Panc1 (cell line): ENCODE measurements at regions not wholly inside any gene's neighbourhood (a gene's known extent, or its start where the extent isn't known, plus 50 kb on each side); places are given as distances from the start of the nearest gene placed in this dataset.

ENCODE experiments used
- ATAC-seq: fragments of 200-7000 bp; cut with Tn5 transposase; 2 replicates; pipeline ENCODE4 v1.9.1; 2020; ENCODE audit warnings: mild to moderate bottlenecking, moderate library complexity
- BruUV-seq: library from RNA; stranded (reverse); fragments of 400-500 nt; replicated peaks from 2 replicates; lab custom pipeline; 2021; lab: Mats Ljungman, UMichigan
- CTCF ChIA-PET: fragments of 300-600 bp; sonication (Branson Sonifier 250); formaldehyde crosslinking; loops from one replicate; lab custom pipeline; 2022; ENCODE audit warnings: antibody characterized with exemption; lab: Charles Lee
- POLR2A ChIA-PET: fragments of 300-600 bp; sonication (Branson Sonifier 250); formaldehyde crosslinking; loops from one replicate; lab custom pipeline; 2022; ENCODE audit warnings: antibody characterized with exemption; lab: Charles Lee
- DNase-seq: peaks from one replicate; pipeline ENCODE4 v3.0.0-alpha.2; 2010; ENCODE audit warnings: low read depth, low spot score
- H3K27ac ChIP-seq: 2 replicates; pipeline ENCODE4 v1.5.1; 2011; ENCODE audit warnings: mild to moderate bottlenecking, low read length, inconsistent platforms
- H3K27me3 ChIP-seq: fragments of 200-500 bp; sonication (Bioruptor generic); 2 replicates; pipeline ENCODE4 v1.6.0; 2014; ENCODE audit warnings: low read length, inconsistent platforms; ENCODE audit not compliant: control insufficient read depth, insufficient read depth
- H3K36me3 ChIP-seq: fragments of 200-500 bp; sonication (Bioruptor generic); 2 replicates; pipeline ENCODE4 v1.5.1; 2014; ENCODE audit warnings: inconsistent platforms, mild to moderate bottlenecking, low read length, moderate library complexity; ENCODE audit not compliant: control insufficient read depth, insufficient read depth
- H3K4me1 ChIP-seq: 2 replicates; pipeline ENCODE4 v1.5.1; 2011; ENCODE audit warnings: inconsistent platforms, mild to moderate bottlenecking, low read length, moderate library complexity; ENCODE audit not compliant: control insufficient read depth, insufficient read depth
- H3K4me3 ChIP-seq, 2 experiments: 2 replicates each; pipeline ENCODE4 v1.5.1; 2011 to 2012; ENCODE audit warnings: low read depth in 2 of 2, low read length in 2 of 2, mild to moderate bottlenecking in 2 of 2, inconsistent platforms in 1 of 2, moderate library complexity in 1 of 2
- H3K9me3 ChIP-seq: fragments of 200-500 bp; sonication (Bioruptor generic); 2 replicates; pipeline ENCODE4 v1.5.1; 2014; ENCODE audit warnings: low read depth, mild to moderate bottlenecking, inconsistent platforms, low read length, moderate library complexity; ENCODE audit not compliant: control insufficient read depth, insufficient read depth
- POLR2AphosphoS5 ChIP-seq: IDR thresholded peaks from 2 replicates; pipeline ENCODE4 v1.6.1; 2012; ENCODE audit warnings: mild to moderate bottlenecking, low read depth, low read length, moderate library complexity
- SIN3A ChIP-seq: IDR thresholded peaks from 2 replicates; pipeline ENCODE4 v1.6.1; 2012; ENCODE audit warnings: low read depth, mild to moderate bottlenecking, low read length, moderate library complexity, borderline replicate concordance; ENCODE audit not compliant: insufficient read depth
- TCF7L2 ChIP-seq: IDR thresholded peaks from 2 replicates; pipeline ENCODE4 v1.6.1; 2011; ENCODE audit warnings: mild to moderate bottlenecking, low read depth, low read length, inconsistent platforms
- in situ Hi-C: cut with HindIII; loops from 2 replicates; pipeline ENCODE4 v1.10.0; 2016; ENCODE audit warnings: low sequenced_read_pairs, low pct_unique_long_range_greater_than_20kb
- intact Hi-C: fragments of 100-400 bp; cut with micrococcal nuclease; formaldehyde crosslinking; loops from one replicate; pipeline ENCODE4 v1.10.0; 2022; ENCODE audit not compliant: unreplicated experiment
- TF ChIP-seq, protein P1 (sequence below): fragments of 450-650 bp; IDR thresholded peaks from 2 replicates; pipeline ENCODE4 v1.5.1; 2017; ENCODE audit warnings: mild to moderate bottlenecking
- TF ChIP-seq, protein P2 (sequence below), 2 experiments: IDR thresholded peaks; 2 replicates each; pipeline ENCODE4 v1.6.1; 2011 to 2012; ENCODE audit warnings: low read depth in 2 of 2, control low read depth in 1 of 2, low read length in 1 of 2, mild to moderate bottlenecking in 1 of 2, moderate library complexity in 1 of 2; ENCODE audit not compliant: insufficient read depth in 1 of 2

DNA sequence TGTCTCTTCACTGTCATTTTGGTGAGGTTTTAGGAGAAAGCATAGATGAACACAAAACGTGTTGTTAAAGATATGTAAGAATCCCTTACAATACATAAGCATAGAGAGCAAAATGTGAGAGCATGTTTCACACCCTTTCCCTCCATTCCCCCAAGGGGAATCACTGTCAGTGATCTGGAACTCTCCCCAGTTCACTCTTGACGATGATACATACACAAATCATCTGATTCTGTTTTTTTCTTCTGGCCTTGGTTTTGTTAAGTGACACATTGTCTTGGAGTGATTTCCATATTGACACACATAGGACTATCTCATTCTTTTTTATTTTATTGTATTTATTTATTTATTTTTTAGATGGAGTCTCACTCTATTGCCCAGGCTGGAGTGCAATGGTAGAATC lies 53.7 kb upstream of the TANC1 start:
- no peaks in the 10 kb centered on the region for H3K36me3 ChIP-seq
- TF ChIP-seq, protein P1, sequence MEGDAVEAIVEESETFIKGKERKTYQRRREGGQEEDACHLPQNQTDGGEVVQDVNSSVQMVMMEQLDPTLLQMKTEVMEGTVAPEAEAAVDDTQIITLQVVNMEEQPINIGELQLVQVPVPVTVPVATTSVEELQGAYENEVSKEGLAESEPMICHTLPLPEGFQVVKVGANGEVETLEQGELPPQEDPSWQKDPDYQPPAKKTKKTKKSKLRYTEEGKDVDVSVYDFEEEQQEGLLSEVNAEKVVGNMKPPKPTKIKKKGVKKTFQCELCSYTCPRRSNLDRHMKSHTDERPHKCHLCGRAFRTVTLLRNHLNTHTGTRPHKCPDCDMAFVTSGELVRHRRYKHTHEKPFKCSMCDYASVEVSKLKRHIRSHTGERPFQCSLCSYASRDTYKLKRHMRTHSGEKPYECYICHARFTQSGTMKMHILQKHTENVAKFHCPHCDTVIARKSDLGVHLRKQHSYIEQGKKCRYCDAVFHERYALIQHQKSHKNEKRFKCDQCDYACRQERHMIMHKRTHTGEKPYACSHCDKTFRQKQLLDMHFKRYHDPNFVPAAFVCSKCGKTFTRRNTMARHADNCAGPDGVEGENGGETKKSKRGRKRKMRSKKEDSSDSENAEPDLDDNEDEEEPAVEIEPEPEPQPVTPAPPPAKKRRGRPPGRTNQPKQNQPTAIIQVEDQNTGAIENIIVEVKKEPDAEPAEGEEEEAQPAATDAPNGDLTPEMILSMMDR, result no peak
- TF ChIP-seq SIN3A, result no peak
- TF ChIP-seq TCF7L2, result no peak
- TF ChIP-seq, protein P2, sequence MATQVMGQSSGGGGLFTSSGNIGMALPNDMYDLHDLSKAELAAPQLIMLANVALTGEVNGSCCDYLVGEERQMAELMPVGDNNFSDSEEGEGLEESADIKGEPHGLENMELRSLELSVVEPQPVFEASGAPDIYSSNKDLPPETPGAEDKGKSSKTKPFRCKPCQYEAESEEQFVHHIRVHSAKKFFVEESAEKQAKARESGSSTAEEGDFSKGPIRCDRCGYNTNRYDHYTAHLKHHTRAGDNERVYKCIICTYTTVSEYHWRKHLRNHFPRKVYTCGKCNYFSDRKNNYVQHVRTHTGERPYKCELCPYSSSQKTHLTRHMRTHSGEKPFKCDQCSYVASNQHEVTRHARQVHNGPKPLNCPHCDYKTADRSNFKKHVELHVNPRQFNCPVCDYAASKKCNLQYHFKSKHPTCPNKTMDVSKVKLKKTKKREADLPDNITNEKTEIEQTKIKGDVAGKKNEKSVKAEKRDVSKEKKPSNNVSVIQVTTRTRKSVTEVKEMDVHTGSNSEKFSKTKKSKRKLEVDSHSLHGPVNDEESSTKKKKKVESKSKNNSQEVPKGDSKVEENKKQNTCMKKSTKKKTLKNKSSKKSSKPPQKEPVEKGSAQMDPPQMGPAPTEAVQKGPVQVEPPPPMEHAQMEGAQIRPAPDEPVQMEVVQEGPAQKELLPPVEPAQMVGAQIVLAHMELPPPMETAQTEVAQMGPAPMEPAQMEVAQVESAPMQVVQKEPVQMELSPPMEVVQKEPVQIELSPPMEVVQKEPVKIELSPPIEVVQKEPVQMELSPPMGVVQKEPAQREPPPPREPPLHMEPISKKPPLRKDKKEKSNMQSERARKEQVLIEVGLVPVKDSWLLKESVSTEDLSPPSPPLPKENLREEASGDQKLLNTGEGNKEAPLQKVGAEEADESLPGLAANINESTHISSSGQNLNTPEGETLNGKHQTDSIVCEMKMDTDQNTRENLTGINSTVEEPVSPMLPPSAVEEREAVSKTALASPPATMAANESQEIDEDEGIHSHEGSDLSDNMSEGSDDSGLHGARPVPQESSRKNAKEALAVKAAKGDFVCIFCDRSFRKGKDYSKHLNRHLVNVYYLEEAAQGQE (IDR thresholded peaks at IDR 0.05; ENCODE audit: insufficient read depth in 1 of 2, low read depth in 2 of 2, low read length in 1 of 2), result no peak
- TF ChIP-seq POLR2AphosphoS5, result no peak
- intact Hi-C loops (no loop called here), in situ Hi-C loops (no loop called here)
- CTCF ChIA-PET, result no interaction called here
- no peak for DNase-seq
- no peaks in the 10 kb centered on the region for H3K9me3 ChIP-seq
- POLR2A ChIA-PET, result no interaction called here
- no TSS peak for BruUV-seq
- no peak for ATAC-seq
- no peaks in the 10 kb centered on the region for H3K27me3 ChIP-seq
- H3K4me1 ChIP-seq, result no peaks in the 10 kb centered on the region
- no peak overlapping the region for H3K27ac ChIP-seq
- no peak overlapping the region for H3K4me3 ChIP-seq

DNA sequence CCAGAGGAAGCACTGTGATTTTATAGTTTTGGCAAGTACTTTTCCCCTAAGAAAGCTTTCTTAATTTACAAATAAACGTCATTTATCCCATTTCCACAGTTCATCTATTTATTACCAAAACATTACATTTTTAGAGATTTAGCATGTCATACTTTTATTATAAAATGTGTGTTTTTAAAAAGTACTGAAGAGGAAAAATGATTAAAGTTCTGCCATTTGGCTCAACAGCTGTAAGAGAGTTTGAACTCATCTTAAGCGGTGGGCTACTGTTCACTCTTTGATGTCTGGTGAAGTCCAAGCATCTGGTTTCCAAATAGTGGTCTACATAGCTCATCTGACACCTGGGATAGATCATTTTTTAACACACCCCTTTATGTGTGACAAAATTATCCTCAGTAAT lies 51.3 kb upstream of the TANC1 start:
- POLR2A ChIA-PET, result no interaction called here
- no peaks in the 10 kb centered on the region for H3K27me3 ChIP-seq
- in situ Hi-C loops, result no loop called here
- no peak overlapping the region for H3K27ac ChIP-seq
- no peaks in the 10 kb centered on the region for H3K4me1 ChIP-seq
- no peaks in the 10 kb centered on the region for H3K36me3 ChIP-seq
- BruUV-seq, result no TSS peak
- no peak for DNase-seq
- no peak for ATAC-seq
- TF ChIP-seq, protein P1, result no peak
- TF ChIP-seq POLR2AphosphoS5, result no peak
- TF ChIP-seq TCF7L2, result no peak
- TF ChIP-seq SIN3A, result no peak
- TF ChIP-seq, protein P2 (IDR thresholded peaks at IDR 0.05; ENCODE audit: insufficient read depth in 1 of 2, low read depth in 2 of 2, low read length in 1 of 2), result no peak
- intact Hi-C loops, result no loop called here
- H3K9me3 ChIP-seq, result no peaks in the 10 kb centered on the region
- H3K4me3 ChIP-seq, result no peak overlapping the region
- CTCF ChIA-PET, result no interaction called here
